HT-29 (cell line): ENCODE measurements at regions not wholly inside any gene's neighbourhood (a gene's known extent, or its start where the extent isn't known, plus 50 kb on each side); places are given as distances from the start of the nearest gene placed in this dataset.
A peak's percentile ranks its signal among the peaks of the same experiment; 100 is the strongest.

Experiments used
- DNase-seq: peaks from one replicate; pipeline ENCODE4 v3.0.0-alpha.2; 2015; ENCODE audit warnings: low spot score

DNA sequence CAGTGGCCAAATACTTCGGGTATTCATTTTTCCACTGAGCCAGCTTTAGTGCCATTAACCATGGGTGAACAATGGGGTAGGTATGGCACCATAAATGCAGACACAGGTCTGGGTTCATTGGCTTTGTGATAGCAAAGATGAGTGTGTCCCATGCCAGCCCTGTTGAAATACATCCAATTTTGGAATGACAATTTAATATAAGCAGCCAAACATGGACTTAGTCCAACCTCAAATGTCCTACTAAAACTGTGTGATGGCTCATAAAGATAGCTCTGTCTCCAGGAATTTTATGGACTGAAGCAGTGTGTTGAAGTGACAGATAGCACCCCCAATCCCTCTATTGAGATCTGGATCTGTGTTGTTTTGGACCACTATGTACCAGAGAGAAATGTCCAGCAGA lies 514.9 kb downstream of the RASEF start:
- no peak for DNase-seq

DNA sequence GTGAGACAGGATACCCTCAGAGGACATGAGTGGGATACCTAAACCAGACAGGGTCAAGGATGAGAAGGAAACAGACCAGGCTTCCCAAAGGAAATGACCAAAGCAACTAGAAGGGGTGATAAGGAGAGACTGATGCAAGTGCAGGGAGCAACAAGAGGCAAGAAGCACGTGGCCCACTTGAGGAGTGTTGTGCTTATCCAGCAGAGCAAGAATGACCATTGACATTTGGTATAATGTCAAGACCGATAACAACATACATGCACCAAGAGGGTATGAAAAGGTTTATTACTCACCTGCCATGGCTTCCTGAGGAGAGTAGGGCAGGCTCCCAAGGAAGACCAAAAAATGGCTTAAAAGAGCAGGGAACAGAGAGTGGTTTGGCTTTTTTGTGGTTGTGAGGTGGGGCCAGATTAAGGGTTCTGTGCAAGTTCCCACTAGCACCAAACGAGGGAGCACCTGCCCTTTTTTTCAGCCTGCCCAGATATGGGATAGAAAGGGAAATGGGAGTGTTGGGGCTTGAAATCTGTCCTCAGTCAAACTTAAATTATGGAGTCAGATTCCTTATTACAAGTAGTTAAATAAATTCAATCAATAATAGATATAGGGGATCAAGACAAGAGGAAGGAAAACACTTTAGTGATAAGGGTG lies 513.6 kb downstream of the RASEF start:
- peak; percentile 21 for DNase-seq

DNA sequence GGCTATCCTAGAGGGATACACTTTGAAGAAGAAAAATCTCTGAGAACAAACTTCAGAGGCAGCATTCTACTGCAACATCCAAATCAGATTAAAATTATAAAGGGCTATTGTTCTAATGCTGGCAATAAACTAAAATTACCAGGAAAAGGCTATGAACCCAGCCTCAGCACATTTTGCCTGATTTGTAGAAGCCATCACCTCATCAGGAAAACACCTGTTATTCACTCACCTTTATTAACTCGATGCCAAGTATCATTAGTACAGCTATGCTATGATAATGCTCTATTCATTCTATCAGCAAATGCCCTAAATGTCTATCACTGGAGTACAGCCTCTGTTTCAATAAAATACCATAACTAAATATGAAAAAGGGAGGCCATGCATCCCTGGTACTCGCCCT lies 510.2 kb downstream of the RASEF start:
- no peak for DNase-seq

DNA sequence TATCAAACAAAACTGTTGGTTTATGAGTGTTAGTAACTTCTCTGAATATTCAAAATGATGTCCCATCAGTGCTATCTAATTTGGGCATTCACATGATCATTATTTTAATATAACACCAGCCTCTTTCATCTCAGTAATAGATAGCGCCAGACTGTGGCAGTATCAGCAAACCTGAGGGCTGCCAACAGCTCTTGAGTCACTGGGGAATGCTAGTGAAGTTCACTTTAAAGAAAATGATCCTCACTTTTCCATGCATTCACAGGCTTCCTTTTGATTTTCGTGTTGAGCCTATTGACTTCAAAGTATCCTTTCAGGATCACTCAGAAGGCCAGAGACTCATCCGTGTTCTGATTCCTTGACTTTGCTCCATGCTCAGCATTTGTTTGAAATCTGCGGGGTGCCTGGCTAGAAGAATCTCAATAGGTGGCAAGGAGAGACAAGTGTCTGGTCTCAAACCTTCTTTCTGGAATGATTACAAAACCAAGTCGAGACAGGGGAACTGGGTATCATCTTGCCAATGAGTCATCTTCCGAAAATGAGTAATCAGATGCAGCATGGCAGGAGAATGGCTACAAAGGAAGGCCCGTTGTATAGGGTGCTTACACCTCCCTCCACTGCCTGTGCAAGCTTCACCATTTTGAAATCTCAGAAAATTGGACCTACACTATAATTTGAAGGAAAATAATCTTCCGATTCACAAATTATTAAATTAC lies 509.1 kb downstream of the RASEF start:
- DNase-seq = no peak

DNA sequence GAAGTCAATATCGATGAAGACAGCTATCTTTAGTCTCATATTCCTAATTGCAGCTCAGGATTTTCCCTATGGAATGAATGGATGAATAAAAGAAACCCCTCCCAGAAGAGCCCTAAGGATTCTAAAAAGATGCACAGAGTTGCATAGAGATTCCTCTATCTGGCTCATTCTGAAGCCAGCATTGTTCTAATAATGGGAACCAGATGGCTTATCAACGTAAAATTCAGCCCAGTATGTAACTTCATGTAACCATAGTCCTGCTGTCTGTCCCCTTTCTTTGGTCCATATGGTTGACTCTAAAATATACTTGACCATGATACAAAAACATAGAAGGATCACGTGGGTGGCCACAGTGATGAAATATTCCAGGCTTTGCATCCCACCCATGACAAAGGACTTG lies 508.6 kb downstream of the RASEF start:
- DNase-seq = no peak

DNA sequence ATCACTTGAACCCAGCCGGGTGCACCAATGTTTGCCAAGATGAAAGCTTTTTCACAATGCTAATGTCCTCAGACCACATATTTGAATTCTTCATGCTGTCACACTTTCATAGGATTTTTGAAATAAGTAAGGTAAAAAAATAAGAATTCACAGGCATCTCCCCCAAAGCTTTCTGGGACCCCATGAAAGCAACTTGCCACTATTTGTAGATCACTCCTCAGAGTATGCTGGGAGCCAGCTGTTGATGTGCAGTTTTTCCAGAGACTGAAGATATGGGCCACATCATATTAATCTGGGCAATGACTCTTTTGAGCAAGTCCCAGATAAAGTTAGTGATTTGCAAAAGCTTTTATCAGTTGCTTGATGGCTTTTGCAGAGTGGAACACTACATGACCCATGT lies 507.9 kb downstream of the RASEF start:
- DNase-seq = no peak

DNA sequence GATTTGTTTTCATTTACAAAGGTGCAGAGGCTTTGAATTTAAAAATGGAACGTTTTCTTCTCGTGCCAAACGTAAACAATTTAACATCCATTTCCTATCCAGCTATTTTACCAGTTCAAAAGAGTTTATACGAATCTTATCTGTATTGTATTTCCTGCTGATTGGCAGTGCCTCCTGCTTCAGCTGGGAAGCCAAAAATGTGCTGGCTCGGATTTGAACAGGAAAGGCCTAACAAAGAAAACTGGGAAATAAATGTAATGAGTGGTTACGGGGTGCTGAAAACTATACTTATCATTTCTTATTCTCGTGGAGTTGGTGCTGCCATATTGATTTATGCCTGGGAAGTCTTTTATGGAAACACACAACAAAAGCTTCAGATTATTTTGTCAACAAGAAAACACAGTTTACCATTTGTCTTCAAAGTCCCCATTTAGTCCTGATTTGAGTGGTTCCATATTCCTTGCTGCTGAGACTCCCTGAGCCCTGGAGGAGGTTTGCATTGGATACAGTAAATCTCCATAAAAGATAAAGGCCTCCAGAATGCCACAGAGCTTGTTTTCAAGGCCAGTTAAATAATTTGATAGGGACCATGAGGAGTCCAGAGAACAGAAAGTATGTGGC lies 507.4 kb downstream of the RASEF start:
- DNase-seq = no peak

DNA sequence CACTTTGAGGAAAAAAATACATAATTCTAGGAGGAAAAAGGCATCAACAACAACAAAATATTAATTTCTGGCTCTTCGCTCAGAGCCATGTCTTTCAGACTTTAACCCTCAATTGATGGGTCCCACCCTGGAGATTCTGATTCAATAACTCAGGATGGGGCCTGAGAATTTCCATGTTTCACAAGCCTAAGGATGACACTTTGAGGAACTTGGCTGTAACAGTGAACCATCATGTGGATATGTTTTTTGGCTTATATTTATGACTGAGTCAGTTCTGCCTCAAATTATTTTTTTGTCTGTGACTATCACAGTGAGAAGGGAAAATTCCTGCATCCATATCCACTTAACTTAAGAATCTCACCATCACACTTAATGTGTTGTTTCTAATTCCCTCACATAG lies 504.6 kb downstream of the RASEF start:
- DNase-seq = no peak

DNA sequence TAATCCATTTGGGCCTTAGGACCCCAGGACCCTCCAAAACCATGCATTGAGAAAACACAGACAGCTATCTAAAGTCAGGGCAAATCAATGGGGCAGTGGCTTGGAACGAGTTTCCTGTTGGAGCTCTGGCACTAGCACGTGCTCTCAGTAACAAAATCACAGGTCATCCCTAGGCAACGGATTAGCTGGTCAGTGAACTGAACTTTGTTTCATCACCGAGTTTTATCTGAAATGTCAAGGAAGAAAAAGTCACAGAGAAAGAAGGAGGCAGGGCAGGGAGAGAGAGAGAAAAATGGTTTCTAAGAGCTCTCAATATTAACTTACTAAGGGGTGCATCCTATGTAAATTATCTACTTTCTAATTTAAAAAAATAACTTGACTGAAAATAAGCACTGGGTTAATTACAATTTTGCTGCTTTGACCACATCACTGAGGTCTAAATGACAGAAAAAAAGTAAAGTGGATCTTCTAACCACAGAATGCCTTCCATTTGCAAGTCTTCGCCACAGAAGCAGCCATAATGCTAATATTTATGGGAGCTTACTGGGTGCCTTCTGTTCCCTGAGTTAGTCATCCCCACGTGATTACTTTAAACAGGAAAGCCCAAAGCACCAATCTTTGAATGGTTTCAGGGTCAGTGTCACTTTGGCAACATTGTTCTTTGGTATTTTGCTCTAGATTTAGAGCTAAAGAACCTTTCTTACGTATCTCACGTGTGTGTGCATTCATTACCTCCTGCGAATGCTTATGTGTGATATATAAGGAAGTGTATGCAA lies 503.9 kb downstream of the RASEF start:
- DNase-seq = no peak

DNA sequence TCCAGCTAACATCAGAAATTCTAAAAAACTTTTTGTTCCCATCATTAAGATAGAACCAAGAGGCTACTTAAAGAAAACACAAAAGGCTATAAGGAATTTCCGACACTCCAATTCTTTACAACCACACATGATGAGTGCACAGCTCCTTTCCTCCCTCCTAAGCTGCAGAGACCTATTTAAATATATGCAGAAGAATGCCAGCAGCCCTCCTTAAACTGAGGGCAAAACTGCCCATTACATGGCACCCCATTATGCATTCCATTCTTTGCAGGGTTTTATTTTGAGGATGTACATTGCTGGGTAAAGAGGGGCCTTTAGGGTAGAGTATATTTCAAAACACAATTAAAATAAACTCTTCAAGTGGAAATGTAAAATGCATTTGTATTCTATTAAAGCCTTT lies 502.9 kb downstream of the RASEF start:
- no peak for DNase-seq

DNA sequence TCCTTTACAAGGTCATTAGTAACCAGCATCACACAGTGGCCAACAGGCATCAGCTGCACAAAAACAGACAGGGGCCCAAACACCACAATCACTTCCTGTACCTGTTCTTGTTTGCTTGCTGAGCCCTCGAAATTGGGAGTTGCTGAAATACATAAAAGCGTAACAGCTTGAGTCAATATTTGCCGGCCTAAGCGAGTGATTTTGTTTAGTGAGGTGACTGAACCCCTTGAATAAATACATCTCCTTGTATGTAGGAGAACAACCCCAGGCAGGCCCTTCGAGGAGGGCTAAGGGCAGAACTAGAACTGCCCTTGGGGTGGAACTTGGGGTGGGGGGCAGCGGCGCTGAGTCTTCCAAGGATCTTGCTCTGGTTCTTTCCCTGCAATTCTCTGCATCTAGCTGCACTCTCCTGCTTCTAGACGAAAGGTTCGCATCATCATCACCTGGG lies 502.5 kb downstream of the RASEF start:
- DNase-seq = peak; percentile 43

DNA sequence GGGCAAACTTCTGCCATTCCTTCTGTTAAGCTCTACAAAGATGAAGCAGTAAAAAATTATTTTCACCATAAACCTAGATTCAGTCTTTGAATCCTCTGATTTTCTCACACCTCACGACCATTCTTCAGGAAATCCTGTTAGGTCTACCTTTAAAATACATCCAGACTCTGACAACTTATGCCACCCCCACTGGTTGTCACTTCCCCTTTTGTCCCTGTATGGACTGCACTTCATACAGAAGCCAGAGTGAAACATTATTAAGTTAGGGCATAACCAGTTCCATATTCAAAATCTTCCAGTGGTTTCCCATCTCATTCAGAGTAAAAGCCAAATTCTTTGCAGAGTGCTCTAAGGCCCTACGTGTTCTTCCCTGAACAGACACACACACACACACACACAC lies 499.8 kb downstream of the RASEF start:
- no peak for DNase-seq

DNA sequence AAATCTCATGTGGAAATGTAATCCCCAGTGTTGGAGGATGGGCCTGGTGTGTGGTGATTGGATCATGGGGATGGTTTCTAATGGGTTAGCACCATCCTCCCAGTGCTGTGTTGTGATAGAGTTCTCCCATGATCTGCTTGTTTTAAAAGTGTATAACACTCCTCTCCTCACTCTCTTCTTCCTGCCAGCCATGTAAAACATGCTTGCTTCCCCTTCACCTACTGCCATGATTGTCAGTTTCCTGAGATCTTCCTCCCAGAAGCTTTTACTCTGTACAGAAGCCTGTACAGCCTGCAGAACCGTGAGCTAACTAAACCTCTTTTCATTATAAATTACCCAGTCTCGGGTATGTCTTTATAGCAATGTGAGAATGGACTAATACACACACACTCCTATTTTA lies 499.1 kb downstream of the RASEF start:
- no peak for DNase-seq

DNA sequence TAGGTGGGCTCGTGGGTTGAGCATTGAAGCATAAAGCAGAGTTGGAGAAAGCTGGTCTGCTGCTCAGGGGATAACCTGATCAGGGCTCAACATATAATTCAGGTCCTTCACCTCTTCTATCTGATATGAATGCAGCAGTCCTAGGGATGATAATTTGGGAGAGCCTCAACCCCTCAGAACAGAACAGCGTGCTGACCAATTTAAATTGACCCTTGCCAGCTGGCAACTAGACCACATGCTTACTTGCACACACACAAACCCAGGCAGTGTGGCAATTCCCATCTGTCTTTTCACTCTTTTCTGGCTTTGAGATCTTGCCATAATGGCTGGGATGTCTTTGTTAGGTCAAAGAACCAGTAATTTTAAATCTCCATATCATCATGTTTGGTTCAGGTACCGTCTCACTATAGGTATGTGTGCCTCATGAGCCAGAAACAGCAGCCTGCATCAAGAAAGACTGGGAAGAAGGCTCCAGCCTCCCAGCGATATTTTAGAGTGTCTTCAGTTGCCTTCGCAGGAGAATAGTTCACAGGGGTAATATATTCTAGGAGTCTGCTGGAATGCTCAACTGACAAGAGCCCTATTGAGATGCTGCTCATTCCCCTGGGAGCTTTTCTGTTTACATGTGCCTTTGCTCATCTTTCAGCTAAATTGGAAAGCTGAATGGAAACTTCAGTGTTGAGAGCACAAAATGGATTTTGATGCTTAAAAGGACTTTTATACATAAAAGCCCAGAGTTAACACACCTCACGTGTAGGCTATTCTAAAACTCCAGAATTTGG lies 497.6 kb downstream of the RASEF start:
- no peak for DNase-seq

DNA sequence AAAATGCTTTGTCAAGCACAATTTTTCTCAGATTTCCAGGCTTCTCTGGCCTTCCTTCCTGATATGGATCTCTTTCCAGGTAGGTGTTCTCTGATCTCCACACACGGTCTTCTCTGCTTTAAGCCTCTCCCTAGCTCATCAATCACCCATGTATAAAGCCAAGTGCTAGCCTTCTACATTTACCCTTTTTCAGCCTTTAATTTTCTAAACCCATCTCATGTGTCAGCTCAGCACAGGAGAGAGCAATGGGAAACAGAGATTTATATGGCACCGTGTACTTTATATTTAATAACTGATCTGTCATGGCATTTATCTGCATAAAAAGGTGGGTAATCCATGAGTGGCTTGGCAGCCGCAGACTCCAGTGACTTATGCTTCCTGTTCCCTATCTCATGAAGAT lies 495.0 kb downstream of the RASEF start:
- DNase-seq = no peak

DNA sequence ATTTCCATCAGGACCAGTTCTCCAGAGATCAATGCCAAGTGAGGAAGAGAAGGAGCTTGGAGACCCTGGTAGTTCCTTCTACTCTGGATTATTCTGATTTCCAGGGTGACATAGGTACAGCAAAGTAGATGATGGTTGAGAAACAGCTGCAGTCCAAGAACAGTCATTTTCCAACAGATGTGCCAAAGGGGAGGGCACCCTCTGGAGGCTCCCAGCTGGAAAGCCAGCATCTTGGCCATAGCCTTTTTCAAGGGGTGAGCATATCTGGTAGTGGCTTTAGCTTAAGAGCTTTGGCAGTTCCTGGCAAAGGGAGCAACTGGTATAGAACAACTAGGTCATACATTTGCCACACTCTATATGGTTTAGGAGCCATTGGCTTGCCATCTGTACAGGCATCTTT lies 492.7 kb downstream of the RASEF start:
- no peak for DNase-seq

DNA sequence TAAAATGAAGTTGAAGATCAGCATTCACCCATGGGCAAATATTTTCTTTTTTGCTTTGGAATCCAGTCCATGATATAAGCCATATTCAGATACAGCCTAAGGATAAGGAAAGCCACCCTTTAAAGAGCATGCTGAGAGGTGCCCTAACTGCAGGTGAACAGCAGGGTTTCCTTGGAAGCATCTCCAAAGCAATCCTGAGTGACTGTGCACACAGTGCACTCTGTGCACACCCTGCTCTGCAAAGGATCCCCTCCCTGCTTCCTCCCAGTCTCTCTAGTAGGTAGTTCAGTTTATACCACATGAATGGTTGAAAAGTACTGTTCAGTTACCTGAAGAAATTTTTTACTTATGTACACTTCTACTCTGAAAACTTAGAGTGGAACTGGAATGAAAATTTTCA lies 491.4 kb downstream of the RASEF start:
- no peak for DNase-seq

DNA sequence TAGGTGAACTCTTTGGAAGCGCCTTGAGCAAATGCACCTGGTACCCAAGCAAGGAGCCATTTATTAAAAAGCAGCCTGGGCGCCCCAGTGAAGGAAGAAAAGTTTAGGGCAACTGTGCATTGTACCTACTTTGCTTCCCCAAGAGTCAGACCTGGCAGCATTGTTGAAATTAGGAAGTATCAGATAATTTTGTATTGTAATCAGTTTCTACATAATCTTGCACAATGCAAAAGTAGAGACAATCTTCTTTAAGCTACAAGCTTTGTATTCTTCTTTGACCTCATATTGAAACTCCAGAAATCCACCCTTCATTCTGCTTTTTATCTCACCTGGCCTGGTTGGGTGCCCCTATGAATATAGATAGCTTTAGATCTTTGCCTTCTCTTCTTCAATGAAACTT lies 490.8 kb downstream of the RASEF start:
- DNase-seq = no peak

DNA sequence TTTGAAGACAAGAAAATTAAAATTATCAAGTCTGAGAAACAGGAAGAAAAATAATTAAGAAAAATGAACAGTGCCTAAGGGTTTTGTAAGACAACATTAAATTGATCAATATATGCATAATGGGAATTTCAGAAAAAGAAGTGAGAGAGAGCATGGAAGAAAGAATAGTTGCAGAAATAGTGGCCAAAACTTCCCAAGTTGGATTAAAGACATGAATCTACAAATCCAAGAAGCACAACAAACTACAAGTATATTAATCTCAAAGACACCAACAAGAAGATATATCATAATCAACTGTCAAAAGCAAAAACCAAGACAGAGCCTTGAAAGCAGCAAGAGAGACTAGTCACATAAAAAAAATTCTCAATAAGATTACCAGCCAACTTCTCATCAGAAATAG lies 488.0 kb downstream of the RASEF start:
- no peak for DNase-seq

DNA sequence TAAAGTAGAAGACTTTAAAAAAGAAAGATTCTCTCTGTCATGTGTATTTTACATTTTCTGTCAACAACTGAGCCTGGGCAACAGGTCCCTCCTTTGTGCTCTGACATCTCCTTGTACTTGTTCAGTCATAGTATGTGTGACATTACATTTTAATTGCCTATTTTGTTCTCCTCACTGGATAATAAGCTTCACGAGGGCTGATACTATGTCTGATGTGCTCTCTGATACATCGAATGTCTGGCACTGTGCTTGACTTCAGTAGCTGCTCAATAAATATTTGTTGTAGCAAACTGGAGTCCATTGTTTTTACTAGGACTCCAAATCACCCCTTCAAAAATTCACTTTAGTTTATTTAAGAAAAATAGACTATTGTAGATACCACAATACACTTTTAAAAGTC lies 482.0 kb downstream of the RASEF start:
- no peak for DNase-seq

DNA sequence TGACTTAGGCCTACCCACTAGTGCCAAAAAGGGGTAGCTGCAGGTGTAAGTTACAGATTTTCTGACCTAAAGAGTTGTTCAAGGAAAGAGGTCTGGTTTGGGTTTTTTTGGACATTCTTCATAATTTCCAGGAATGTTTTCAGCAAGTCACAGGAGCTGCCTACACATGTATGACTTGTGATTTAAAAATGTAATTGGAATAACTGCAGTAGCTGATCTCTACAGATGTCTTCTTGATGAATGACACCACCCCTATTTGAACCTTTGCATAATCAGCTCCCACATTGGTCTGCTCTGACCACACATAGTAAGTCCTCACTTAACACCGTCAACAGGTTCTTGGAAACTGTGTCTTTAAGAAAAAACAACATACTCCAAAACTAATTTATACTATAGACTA lies 481.4 kb downstream of the RASEF start:
- no peak for DNase-seq

DNA sequence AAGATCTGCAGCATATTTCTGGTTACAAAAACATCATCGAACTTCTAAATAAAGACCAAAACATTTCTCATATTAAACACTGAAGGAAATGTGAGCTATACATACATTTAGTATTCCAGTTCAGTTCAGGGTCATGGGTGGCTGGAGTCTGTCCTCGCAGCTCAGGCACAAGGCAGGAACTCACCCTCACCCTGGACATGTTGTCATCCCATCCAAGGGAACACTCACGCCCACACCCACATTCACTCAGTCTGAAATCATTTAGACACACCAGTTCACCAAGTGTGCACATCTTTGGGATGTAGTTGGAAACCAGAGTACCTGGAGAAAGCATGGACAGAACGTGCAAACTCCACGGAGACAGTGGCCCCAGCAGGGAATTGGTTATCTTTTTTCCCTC lies 481.0 kb downstream of the RASEF start:
- no peak for DNase-seq
